ENCODE measurements at regions not wholly inside any gene's neighbourhood (a gene's known extent, or its start where the extent isn't known, plus 50 kb on each side); places are given as distances from the start of the nearest gene placed in this dataset.

- Histone ChIP-seq H4K20me1 (replicated peaks; ENCODE audit: control insufficient read depth, insufficient read depth, low read length) (no peaks in the 10 kb centered on the region), H2AFZ (ENCODE audit: low read depth, low read length) (no peak overlapping the region), H3K4me1 (replicated peaks in 1 of 2; ENCODE audit: control insufficient read depth in 2 of 2, insufficient read depth in 2 of 2, low read length in 2 of 2) (no peaks in the 10 kb centered on the region; a peak in 1 of 5 replicates), H3K79me2 (ENCODE audit: control insufficient read depth, insufficient read depth, low read length) (no peaks in the 10 kb centered on the region), H3K36me3 (ENCODE audit: control insufficient read depth, insufficient read depth, low read length) (no peaks in the 10 kb centered on the region), H3K9me3 (replicated peaks; ENCODE audit: control insufficient read depth, insufficient read depth, low read depth, low read length) (no peaks in the 10 kb centered on the region), H3K4me3 (no peak overlapping the region), H3K27me3 (ENCODE audit: control insufficient read depth in 2 of 2, insufficient read depth in 2 of 2, low read length in 2 of 2) (peaks cover 0 to 11% of the 10 kb centered on the region in 2 experiments; a peak in 2 of 5 replicates), H3K9me1 (ENCODE audit: control insufficient read depth, insufficient read depth, low read length) (no peaks in the 10 kb centered on the region), H3K9ac (ENCODE audit: insufficient read depth in 1 of 2, low read depth in 2 of 2, low read length in 2 of 2) (no peak overlapping the region), H3K27ac (ENCODE audit: extremely low read depth, low read depth, low read length) (no peak overlapping the region), H3K4me2 (ENCODE audit: insufficient read depth, low read length) (no peak overlapping the region)
- no TSS peak for BruUV-seq (replicated peaks)
- no peak; the same call in 2 of the 3 replicates for ATAC-seq
- 15% methylated on average over 3 of the region's 3 CpGs for WGBS (ENCODE audit: insufficient coverage, low coverage, missing lambda C conversion rate)
- ChIA-PET CTCF (ENCODE audit: low intra/inter-chr PET ratio) (no interaction called here), POLR2A (interaction anchor here (1.2 to 1.5 kb wide), 2 partner anchors 7 to 11 kb away, joined by 4 read pairs; no protein-coding TSS in a partner anchor)
- in situ Hi-C loops (cut with MboI), result no loop called here
- DNase-seq (ENCODE audit: extremely low read depth in 1 of 4, low spot score in 3 of 4), result no peak
- intact Hi-C loops (cut with micrococcal nuclease), result no loop called here
- peak; percentile 46 for FAIRE-seq
- TF ChIP-seq MBD1 (CRISPR knock-in tag; IDR thresholded peaks at IDR 0.05) (no peak), TAF9B (IDR thresholded peaks at IDR 0.05; ENCODE audit: partially characterized antibody) (no peak), ZNF124 (CRISPR knock-in tag; IDR thresholded peaks at IDR 0.05) (no peak), CBFB (CRISPR knock-in tag; IDR thresholded peaks at IDR 0.05) (no peak), MITF (IDR thresholded peaks at IDR 0.05) (no peak), SPI1 (IDR thresholded peaks at IDR 0.05; ENCODE audit: borderline replicate concordance, low read depth, low read length) (no peak), ZNF444 (CRISPR knock-in tag; IDR thresholded peaks at IDR 0.05) (no peak), POLR3A (IDR thresholded peaks at IDR 0.05; ENCODE audit: borderline replicate concordance, extremely low read depth, insufficient read depth, insufficient read length) (no peak), TSC22D4 (tag; IDR thresholded peaks at IDR 0.05) (no peak), CTCFL (IDR thresholded peaks at IDR 0.05; ENCODE audit: borderline replicate concordance, insufficient read depth, low read depth, low read length, poor library complexity, severe bottlenecking) (no peak), CBFA2T2 (conservative IDR thresholded peaks at IDR 0.05) (no peak), SOX6 (IDR thresholded peaks at IDR 0.05) (no peak), ARNT (IDR thresholded peaks at IDR 0.05) (no peak), NKRF (IDR thresholded peaks at IDR 0.05; ENCODE audit: borderline replicate concordance) (no peak), MCM3 (IDR thresholded peaks at IDR 0.05) (no peak), PHB (CRISPR knock-in tag; IDR thresholded peaks at IDR 0.05) (no peak), U2AF2 (optimal IDR thresholded peaks at IDR 0.05; ENCODE audit: low read depth, low read length) (no peak)
These were observed 88.7 kb upstream of the DRD2 start for GRCh38 chr11:113563766-113564526.

Data from K562 (cell line).